Stimulated activated CD4-positive, alpha-beta T cell treated with anti-CD3 and anti-CD28 coated beads, TNF-alpha, amount 100 ng/mL, for 48 hours (primary cell): ENCODE measurements at regions not wholly inside any gene's neighbourhood (a gene's known extent, or its start where the extent isn't known, plus 50 kb on each side); places are given as distances from the start of the nearest gene placed in this dataset.

ENCODE experiments used
- DNase-seq, 3 donors: peaks; one replicate each; pipeline ENCODE4 v3.0.0-alpha.2; 2020; ENCODE audit warnings: low read depth in 3 of 3

DNA sequence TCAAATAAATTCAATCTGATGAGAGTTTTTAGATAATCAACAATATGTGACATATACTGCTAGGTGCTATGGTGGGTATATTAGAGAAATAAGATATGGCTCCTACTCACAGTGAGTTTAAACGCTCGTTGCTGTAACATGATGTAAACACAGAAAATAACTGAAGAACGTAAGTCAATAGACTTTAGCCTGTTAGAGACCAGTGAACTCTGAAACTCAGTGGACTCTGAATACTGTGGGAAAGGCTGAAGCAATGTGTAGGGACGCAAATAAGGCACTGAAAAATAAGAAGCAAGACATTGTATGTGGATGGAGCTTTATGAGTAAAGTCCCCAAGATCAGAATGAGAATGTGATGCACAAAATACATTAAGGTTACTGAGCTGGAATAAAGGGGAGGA, 431.6 kb downstream of the TFAP2B start:
- DNase-seq: no peak

DNA sequence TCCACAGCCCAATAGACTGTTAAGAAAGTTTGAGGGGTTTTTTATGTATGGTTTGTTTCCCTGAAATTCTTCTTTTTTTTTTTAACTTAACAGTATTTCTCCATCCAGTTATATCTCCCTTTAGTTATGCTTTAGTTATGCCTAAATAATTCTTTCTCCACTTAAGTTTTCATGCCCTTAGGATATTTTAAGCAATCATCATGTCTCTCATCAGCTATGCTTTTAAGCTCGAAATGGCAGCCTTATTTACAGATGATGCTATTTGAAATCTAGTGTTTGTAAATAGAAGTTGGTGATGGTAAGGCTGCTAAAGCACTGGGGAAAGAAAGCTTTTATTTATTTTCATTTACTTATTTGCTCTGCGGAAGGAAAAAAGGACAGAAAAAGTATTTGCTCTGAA, 439.3 kb downstream of the TFAP2B start:
- DNase-seq: no peak

DNA sequence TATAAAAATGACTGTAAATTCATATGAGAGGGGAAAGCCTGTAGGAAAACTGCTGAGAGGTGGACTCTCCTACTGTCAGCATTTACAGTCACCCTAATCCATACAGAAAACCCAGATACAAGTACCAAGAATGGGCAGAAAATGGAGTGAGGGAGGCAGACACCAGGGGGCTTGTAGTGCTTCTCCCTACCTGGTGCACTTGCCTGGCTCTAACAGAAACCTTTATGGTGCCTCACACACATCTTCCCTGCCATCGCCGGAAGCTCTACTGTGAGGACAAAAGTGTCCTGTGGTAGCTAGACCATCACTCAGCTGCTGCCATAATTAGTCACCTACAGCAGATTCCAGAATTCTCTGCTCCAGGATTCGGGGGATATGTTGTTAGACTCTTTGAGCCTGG, 441.3 kb downstream of the TFAP2B start:
- no peak for DNase-seq

DNA sequence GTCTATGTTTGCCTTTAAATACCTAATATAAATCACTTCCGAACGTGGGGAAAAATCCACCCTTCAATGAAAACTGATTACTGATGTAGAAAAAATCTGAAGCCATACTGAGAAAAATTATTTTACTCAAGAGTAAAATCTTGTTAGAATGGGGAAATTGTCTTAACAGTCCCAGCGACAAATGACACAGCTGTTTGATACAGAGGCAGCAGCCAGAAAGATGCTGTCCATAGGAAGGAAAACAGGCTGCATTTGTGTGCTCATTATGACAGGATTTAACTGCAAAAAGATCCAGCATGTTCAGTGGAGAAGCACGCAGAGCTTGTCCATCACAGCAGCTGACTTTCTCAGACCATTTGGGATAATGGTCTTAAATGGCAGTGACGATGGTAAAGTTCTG, 443.0 kb downstream of the TFAP2B start:
- DNase-seq: no peak

DNA sequence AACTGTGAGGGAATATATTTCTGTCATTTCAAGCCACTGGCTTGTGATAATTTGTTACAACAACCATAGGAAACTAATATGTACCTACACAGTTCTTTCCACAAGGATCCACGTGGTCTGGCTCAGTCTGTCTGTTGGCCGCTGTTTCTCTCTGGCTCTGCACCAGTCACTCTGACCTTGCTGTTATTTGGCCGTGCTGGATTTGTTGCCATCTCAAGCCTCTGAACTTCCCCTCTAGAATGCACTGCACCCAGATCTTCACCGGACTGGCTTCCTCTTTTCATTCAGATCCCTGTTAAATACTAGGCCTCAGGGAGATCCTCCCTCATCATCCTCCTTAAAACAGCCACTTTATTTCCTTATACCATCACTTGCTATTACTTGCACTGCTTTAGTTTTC, 446.8 kb downstream of the TFAP2B start:
- no peak for DNase-seq

DNA sequence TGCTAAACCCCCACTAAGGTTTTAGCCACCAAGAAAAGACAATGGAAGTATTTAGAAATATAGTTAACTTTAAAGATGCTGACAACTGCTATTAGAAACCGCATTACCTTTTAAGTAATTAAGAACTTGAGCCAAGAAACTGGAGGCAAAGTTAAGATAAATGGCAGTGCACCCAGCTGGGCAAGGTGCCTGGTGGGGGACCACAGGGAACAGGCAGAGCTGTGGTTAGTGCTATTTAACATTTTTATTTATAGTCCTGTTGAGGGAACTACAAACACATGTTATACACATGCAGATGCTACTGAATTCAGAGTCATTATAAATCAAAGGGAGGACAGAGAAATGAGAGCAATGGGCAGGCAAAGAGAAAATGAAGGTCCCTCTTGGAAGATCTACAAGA, 447.9 kb downstream of the TFAP2B start:
- DNase-seq: no peak

DNA sequence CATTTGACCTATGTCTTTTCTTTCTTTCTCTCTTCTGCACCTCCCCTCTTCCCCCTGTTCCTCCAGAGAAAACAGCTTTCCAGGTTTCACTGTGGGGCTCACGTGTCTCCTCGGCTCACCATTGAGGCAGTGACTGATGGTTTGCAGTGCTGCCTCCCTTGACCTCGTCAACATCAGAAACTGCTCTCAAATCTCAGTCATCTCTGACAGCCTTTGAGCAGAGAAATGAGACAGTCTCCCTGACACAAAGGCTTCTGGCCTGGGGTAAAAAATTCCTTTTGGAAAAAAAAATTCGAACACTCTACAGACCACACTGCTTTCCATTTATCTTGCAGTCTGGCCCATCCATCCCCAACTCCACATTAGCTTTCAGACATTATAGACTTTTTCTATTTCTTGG, 450.0 kb downstream of the TFAP2B start:
- DNase-seq: no peak

DNA sequence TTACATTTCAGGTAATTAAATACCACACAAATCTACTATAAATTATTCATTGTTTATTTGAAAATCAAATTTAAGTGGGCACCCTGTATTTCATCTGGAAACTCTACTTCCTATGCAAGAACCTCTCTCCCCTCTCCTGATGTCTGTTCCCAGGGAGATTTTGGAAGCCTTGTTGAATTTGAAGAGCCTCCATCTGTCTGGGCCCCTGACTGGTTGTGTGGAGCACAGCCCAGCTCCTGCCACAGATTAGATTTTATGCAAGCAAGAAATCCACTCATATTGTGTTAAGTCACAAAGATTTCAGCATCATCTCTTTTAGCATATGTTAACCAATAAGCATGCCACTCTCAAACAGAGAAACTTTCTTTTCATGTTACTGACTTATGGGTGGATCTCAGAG, 451.2 kb downstream of the TFAP2B start:
- DNase-seq: no peak

DNA sequence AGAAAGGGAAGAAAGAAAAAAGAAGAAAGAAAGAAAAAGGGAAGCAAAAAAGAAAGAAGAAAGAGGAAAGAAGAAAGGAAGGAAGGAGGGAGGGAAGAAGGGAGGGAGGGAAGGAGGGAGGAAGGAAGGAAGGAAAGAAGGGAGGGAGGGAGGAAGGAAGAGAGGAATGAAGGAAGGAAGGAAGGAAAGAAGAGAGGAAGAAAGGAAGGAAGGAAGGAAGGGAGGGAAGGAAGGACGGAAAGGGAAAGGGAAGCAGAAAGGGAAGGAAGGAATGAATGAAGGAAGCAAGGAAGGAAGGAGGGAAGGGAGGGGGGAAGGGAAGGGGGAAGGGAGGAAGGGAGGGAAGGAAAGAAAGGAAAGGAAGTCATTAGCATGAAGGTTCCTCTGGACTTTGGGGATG, 452.9 kb downstream of the TFAP2B start:
- no peak for DNase-seq

DNA sequence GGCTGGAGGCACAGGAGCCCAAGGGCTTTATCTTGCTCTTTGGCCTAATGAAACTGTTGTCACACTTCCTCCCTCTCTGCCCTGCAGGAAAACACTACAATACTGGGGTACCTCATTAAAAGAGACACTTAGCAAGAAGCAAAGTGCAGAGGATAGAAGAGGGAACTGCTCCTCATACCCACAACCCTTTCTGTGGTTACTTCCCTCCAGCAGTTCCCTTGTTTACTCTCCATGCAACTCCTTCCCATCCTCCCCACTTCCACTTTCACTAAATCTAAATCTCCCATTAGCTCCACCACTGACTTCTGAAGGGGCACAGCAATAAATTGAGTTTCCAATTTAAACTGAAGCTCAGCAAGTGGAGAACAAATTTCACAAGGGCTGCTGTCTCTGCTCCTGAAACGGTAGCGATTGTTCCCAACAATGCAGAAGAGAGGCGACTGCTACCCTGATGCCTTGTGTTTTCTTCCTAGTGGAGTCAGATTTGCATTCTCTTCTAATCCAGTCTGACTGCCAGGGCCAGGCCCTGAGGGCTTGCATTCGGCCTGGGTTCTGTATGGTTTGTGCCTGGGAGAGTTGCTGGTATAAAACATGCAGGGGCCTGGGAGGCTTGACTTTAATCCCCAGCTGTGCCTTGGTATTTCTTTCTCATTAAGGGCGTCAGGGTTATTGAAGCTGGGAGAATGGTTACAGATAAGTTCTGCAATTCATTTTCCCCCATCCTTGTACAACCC, 454.7 kb downstream of the TFAP2B start:
- no peak for DNase-seq

DNA sequence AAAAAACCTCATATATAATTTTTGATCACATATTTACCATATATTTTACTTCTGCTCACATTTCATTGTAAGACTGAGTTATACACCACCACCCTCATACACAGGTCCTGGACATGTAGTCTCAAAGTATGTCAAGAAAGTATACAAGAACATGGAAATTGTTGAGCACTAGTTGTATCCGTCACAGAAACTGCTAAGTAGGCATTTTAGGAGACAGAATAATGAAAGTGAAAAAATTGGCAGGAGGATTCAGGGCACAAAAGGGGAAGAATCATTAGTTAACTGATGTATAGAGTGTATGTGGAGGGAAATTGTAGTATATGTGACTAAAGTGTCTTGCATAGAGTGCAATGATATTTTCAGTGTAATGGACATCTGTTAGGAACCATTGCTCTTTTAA, 458.8 kb downstream of the TFAP2B start:
- no peak for DNase-seq

DNA sequence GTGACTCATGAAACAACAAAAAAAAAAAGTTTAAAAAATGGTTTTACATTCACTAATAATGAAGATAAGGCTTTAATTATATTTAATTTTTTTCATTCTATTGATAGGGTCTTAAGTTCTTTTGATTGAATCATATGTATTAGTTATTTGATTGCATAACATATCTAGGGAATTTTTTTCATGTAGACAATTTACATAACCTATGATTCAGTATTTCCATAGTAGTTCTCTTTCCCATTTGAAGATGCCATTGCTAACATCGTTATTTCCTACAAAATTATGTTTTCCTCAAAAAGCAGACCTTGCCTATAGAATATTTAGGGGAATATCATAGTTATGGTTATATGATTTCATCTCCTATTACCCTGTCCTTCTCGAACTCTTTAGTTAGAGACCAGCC, 463.4 kb downstream of the TFAP2B start:
- no peak for DNase-seq

DNA sequence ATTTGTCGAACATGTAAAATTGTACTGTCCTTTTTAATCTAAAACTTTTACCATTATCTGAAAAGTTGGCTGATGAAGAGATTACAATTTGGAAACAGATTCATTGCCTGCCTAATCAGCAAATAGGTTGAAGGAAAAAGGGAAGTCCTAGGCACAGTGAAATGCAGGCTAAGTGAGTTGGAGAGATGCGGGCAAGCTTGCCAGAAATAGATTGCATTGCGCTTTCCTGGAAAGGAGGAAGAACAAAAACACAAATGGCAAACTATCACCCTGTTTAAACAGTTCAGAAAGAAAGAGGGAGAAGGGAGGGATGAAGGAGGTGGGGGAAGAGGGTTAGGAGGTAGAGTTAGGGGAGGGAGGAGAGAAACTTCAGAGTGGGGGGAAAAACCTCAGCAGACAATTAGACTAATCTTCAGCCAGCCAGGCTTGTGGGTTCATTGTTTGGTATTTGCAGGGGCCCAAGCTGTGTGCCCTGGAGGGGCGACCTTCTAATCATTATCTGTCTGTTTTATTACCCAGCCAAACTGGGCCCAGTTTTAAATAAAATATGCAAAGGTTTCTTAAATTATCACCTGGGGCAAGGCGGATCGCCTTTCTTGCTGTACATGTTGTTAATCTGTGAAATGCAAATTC, 465.2 kb downstream of the TFAP2B start:
- no peak for DNase-seq

DNA sequence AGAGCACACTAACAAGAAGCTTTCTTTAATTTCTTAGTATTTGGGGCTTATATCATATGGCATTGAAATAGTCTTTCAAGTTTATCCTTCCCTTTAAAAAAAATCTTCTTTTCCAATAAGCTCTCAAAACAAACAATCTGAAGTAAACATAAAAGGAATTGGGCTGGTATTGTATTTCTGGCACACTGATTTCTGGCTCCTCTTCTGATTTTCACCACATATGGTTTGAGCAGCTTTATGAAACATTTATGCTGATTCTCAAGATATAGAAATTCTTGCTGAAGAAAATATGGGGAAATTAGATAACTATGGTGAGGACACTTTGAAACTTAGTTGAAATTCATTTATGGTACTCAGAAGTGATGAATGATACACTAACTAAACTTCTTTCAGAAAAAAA, 467.2 kb downstream of the TFAP2B start:
- no peak for DNase-seq

DNA sequence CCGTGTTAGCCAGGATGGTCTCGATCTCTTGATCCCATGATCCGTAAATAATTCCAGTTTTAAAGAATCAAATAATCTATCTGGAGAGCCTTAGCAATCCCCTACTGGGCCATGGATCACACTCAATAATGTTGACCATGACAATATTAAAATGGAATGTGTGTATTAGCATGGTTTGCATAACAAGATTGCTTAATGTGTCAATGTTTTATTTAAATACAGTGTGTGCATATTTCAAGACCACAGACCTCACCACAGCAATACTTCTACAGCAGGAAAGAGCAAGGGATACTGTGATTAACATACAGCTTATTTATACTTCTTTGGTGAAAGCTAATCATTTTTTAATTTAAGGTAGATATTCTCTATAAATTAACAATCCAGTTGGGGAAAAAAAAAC, 470.4 kb downstream of the TFAP2B start:
- DNase-seq: no peak

DNA sequence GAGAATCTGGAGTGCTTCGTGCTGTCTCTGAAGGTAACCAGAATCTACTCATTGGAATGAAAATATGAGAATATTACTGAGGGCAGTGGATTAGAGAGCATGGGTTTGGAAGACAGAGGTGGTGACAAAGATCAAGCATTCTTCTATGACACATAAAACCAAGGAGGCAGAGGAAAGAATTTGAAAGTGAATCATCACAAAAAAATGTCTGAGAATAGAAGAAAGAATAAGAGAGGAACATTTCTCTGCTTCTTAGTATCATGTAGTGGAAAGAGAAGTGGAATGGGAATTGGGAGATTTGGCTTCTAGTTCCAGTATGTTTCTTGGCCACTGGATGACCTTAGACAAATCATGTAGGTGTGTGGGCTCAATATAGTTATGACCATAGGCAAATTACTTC, 474.0 kb downstream of the TFAP2B start:
- DNase-seq: no peak

DNA sequence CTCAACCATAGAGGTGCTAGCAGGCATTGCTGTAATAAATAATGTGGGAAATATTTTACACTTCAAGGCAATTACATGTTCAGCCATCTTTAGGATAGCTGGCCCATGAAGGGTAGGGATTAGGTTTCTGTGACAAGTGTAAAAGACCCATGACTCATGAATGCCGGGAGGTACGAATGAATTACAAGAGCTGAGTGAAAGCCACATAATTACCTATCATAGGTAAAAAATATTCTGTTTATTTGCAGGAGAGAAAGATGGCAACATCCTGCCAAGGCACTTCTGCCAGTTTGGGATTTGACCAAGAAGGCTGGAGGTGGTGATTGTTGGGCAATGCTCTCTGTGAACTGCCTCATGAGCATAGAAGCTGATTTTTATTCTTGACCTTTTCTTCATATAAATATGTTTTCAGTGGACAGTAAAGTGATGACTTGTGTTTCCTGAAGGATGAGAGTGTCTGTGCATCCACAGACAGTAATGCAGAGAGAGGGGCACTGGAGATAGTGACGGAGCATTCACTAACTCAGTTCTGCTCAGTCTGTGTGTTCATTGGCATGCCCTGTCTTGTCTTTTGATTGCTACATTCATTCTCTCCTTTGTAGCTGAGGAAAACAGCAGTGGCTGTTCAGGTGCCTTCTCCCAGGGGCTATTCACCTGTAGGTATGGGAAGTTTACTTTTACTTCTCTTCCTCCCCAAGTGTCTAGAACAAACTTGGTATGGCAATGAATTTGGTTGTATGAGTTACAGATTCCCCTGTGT, 481.1 kb downstream of the TFAP2B start:
- no peak for DNase-seq

DNA sequence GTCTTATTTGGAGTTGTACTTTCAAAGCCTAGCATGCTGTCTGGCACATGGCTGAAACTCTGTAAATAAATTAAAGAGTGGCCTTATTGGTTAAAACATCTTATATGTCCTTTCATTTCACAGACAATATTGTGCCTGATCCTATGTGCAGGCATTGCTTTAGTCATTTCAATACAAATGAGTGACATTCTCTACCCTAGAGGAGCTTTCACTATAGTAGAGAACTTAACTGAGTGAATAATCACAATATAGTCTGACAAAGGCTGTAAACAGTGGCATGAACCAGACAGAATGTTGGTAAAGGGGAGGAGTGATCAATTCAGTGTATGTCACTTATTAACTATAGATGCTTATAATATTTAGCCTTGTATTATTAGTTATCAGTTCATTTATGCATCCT, 481.8 kb downstream of the TFAP2B start:
- DNase-seq: no peak

DNA sequence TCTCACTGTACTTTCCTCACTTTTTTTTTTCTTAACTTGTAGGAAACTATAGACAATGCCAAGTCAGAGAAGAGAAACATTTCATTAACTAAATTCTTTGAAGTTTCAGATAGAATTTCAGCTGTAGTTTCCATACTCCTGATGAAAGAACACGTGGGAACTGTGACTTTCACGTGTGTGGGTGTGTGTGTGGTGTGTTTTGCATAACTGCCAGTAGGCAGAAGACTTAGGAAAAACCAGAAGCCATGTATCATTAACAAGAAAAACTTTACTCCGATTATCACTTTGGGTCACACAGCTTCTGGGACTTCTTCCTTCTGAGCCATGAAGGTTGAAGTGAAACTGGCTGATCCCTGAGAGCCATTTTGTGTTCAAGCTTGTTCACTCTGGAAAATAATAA, 483.3 kb downstream of the TFAP2B start:
- no peak for DNase-seq

DNA sequence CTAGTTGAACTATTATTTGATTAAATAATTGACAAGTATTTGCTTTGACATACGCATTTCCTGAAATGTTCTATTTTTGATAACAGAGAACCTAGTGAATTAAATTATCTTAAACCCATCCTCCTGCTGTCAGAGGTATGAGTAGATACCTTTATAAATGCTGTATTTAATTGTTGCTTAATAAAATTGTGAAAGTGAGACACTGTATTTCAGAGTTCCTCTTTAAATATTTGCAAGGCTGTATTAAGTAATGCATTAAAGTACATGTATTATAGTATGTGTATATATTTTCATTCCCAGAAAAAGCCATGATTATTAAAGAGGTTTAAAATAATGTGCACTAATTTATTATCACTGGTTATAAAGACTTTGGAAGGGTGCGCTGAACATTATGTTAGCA, 483.8 kb downstream of the TFAP2B start:
- no peak for DNase-seq

DNA sequence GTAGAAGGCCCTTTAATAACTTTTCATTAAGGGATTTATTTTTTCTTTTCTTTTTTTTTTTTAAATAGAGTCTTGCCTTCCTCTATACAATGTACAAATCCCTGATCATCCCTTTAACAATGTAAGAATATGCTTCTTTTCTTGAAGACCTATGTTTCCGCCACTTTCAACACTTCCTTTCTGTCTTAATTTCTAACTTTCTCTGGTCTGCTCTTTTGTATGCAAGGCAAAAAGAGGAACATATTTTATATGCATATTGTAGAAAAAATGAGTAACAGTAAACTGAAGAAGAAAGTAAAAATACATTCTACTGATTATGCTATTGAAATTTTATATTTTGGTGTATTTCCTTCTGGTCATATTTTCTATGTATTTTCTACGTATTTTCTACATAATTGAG, 484.7 kb downstream of the TFAP2B start:
- DNase-seq: no peak

DNA sequence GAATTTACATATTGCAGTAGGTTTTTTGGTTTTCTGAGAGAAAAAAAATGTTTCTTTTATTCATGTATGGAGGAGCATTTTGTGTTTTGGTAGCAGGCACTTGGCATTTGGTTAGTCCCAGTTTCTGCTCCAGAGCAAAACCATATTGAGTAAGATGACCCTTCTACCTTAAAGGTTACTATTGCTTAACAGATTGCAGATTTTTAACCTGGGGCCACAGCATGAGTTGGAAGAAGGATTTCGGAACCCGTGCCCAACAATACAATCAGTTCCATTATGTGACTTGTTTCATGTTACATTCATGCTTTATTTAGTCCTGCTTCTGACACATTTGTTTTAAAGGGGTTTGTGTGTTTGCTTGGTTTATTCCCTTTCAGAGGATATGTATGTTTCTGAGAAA, 496.3 kb downstream of the TFAP2B start:
- no peak for DNase-seq

DNA sequence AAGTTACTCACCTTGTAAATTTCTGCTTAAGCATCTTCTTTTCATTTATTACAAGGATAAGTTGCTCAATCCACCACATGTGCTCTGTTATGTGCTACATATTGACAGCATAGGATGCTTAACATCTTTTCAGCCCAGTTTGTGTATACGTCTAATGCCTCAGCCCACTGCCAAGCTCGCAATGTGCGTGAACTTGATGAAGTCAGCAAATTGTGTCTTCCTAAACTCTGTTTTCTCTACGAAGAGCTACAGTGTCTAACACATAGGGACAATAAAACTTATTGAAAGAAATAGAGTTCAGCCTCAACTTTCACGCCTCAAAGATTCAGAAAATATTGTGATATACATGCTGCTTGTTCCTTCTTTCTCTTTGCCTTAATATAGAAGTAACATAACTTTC, 500.0 kb downstream of the TFAP2B start:
- DNase-seq: no peak
